WERI-Rb-1 (cell line): ENCODE measurements at regions not wholly inside any gene's neighbourhood (a gene's known extent, or its start where the extent isn't known, plus 50 kb on each side); places are given as distances from the start of the nearest gene placed in this dataset.

Experiments used
- DNase-seq: peaks from one replicate; pipeline ENCODE4 v3.0.0-alpha.2; 2020
- H3K27ac ChIP-seq: fragments of 250-450 bp; sonication (Bioruptor Pico); 2 replicates; pipeline ENCODE4 v1.5.1; 2020; ENCODE audit warnings: mild to moderate bottlenecking, moderate library complexity
- H3K27me3 ChIP-seq: fragments of 250-450 bp; sonication (Bioruptor Pico); 2 replicates; pipeline ENCODE4 v1.5.1; 2021; ENCODE audit warnings: mild to moderate bottlenecking, low read depth, moderate library complexity; ENCODE audit not compliant: insufficient read depth, severe bottlenecking
- H3K36me3 ChIP-seq: fragments of 250-450 bp; sonication (Bioruptor Pico); 2 replicates; pipeline ENCODE4 v1.5.1; 2020; ENCODE audit warnings: mild to moderate bottlenecking, moderate library complexity
- H3K4me3 ChIP-seq: 2 replicates; pipeline ENCODE4 v1.5.1; 2011; ENCODE audit warnings: low read depth, mild to moderate bottlenecking, control low read depth, low read length
- H3K9me3 ChIP-seq: fragments of 250-450 bp; sonication (Bioruptor Pico); 2 replicates; pipeline ENCODE4 v1.5.1; 2021; ENCODE audit warnings: mild to moderate bottlenecking, moderate library complexity; ENCODE audit not compliant: severe bottlenecking
- CTCF ChIP-seq: IDR thresholded peaks from 2 replicates; pipeline ENCODE4 v1.5.1; 2011; ENCODE audit warnings: low read depth, mild to moderate bottlenecking, control low read depth, inconsistent platforms, low read length

GRCh38 chr7:47043304-47043703 lies 538.6 kb downstream of the TNS3 start:
- no peak for TF ChIP-seq CTCF
- no peak overlapping the region for H3K4me3 ChIP-seq
- no peak for DNase-seq
- no peaks in the 10 kb centered on the region for H3K36me3 ChIP-seq
- H3K9me3 ChIP-seq, result no peaks in the 10 kb centered on the region
- H3K27ac ChIP-seq, result no peak overlapping the region
- H3K27me3 ChIP-seq, result no peaks in the 10 kb centered on the region

- no peak for DNase-seq
- Histone ChIP-seq H3K27ac (no peak overlapping the region), H3K27me3 (no peaks in the 10 kb centered on the region), H3K36me3 (no peaks in the 10 kb centered on the region), H3K4me3 (no peak overlapping the region), H3K9me3 (no peaks in the 10 kb centered on the region)
- no peak for TF ChIP-seq CTCF
These were observed 539.2 kb downstream of the TNS3 start for GRCh38 chr7:47042669-47043068.

- no peak for TF ChIP-seq CTCF
- no peak for DNase-seq
- H3K4me3 ChIP-seq, result no peak overlapping the region
- H3K27ac ChIP-seq, result no peak overlapping the region
- H3K36me3 ChIP-seq, result no peaks in the 10 kb centered on the region
- H3K27me3 ChIP-seq, result no peaks in the 10 kb centered on the region
- no peaks in the 10 kb centered on the region for H3K9me3 ChIP-seq
These were observed 541.0 kb downstream of the TNS3 start for GRCh38 chr7:47040795-47041347.

GRCh38 chr7:47039904-47040303 lies 542.0 kb downstream of the TNS3 start:
- Histone ChIP-seq H3K9me3 (no peaks in the 10 kb centered on the region), H3K36me3 (no peaks in the 10 kb centered on the region), H3K4me3 (no peak overlapping the region), H3K27ac (no peak overlapping the region), H3K27me3 (no peaks in the 10 kb centered on the region)
- DNase-seq, result no peak
- no peak for TF ChIP-seq CTCF

- no peaks in the 10 kb centered on the region for H3K9me3 ChIP-seq
- no peak overlapping the region for H3K4me3 ChIP-seq
- DNase-seq, result no peak
- H3K36me3 ChIP-seq, result no peaks in the 10 kb centered on the region
- H3K27me3 ChIP-seq, result no peaks in the 10 kb centered on the region
- H3K27ac ChIP-seq, result no peak overlapping the region
- no peak for TF ChIP-seq CTCF
These were observed 542.7 kb downstream of the TNS3 start for GRCh38 chr7:47039089-47039648.

- no peak for TF ChIP-seq CTCF
- Histone ChIP-seq H3K4me3 (no peak overlapping the region), H3K27me3 (no peaks in the 10 kb centered on the region), H3K36me3 (no peaks in the 10 kb centered on the region), H3K9me3 (no peaks in the 10 kb centered on the region), H3K27ac (no peak overlapping the region)
- no peak for DNase-seq
These were observed 543.3 kb downstream of the TNS3 start for GRCh38 chr7:47038621-47039020.
